WI38 (cell line): ENCODE measurements at regions not wholly inside any gene's neighbourhood (a gene's known extent, or its start where the extent isn't known, plus 50 kb on each side); places are given as distances from the start of the nearest gene placed in this dataset.

Source experiments
- H3K4me3 ChIP-seq: 2 replicates; pipeline ENCODE4 v1.5.1; 2011; ENCODE audit warnings: low read depth, mild to moderate bottlenecking, control low read depth, low read length
- CTCF ChIP-seq: IDR thresholded peaks from 2 replicates; pipeline ENCODE4 v1.5.1; 2012; ENCODE audit warnings: low read depth, mild to moderate bottlenecking, control low read depth, low read length

DNA sequence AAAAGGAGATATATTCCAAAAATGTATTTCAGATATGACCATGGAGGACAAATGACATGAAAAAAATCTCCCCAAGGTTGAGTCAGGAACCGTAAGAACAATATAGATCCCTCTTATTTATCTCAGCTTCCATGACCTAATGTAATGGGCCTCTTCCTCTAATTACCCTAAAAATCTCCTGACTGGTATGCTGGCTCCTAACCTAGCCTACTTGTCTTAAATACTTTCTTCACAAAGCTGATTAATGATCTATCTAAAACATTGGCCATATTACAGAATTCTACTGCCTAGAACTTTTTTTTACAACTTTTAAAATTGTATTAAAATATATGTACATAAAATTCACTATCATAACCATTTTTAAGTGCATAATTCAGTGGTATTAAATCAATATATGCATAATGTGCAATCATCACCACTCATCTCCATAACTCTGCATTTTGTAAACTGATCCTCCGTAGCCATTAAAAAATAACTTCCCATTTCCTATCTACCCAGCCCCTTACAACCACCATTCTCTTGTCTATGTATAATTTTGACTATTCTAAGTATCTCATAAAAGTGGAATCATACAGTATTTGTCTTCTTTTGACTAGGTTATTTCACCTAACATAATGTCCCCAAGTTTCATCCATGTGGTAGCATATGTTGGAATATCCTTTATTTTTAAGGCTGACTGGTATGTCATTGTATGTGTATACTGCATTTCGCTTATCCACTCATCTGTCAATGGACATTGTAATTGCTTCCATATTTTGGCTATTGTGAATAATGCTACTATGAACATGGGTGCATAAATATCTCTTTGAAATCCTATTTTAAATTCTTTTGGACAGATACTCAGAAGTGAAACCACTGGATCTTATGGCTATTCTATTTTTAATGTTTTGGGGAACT is 464.6 kb downstream of the ADAMTS20 start:
- TF ChIP-seq CTCF: no peak
- no peak overlapping the region for H3K4me3 ChIP-seq

DNA sequence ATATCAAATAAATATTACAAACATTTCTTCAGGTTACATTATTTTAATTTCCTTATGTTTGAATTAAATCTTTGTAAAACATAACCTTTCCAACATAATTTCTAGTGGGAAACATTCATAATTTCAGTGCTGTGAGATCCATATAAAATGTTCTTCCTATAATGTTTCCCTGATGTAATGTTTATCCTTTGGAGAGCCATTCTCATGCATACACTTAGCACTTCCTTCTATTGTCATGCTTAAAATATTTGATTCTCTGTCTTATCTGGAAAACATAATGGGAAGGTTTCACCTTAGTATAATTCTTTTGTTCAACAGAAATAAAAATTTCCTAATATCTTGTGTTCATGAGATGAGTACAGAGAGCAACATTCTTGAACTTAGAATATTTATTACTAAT is 472.5 kb downstream of the ADAMTS20 start:
- H3K4me3 ChIP-seq: no peak overlapping the region
- no peak for TF ChIP-seq CTCF

DNA sequence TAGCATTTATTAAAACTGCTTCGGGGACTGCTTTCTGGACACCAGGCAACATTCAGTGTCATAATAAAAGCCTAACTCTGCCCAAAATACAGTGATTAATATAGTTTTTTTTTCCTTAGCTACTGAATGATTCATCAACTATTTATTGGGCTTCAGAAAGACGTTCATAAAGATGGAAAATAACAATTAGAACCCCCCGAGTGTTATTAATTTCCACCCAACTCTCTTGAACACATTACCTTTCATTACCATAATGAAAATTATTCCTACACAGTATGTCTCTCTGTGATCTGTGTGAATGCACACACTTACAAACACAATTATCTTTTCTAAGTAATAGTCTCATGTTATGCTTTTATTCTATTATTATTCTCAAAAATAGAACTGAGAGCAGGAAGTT is 473.0 kb downstream of the ADAMTS20 start:
- no peak overlapping the region for H3K4me3 ChIP-seq
- no peak for TF ChIP-seq CTCF

- H3K4me3 ChIP-seq: no peak overlapping the region
- no peak for TF ChIP-seq CTCF
Observed at GRCh38 chr12:43072431-43072830, 479.6 kb downstream of the ADAMTS20 start.

GRCh38 chr12:43069768-43070221 is 480.2 kb upstream of the PRICKLE1 start:
- TF ChIP-seq CTCF: no peak

GRCh38 chr12:43066471-43066870 is 476.9 kb upstream of the PRICKLE1 start:
- no peak overlapping the region for H3K4me3 ChIP-seq
- TF ChIP-seq CTCF: no peak

More at GRCh38 chr12:43069768-43070221, 480.2 kb upstream of the PRICKLE1 start:
- no peak overlapping the region for H3K4me3 ChIP-seq

DNA sequence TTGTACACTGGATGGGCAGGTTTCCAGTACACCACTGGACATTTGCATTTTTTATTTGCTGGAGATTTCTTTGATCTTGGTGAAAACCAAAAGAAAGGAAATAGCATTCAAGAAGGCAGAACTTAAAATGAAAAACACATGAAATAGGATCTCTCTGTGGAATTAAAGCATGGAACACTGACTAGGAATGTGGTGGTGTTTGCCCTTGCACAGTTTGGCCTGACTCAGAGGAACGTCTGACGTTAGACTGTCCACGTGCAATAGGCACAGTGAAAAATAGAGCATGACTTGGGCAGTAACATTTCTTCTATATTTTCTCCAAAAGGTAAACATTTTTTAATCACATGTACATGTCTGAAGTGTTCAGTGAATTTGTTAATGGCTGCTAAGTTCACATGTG is 474.1 kb upstream of the PRICKLE1 start:
- TF ChIP-seq CTCF: no peak
- no peak overlapping the region for H3K4me3 ChIP-seq
